HEK293 (cell line): ENCODE measurements at regions not wholly inside any gene's neighbourhood (a gene's known extent, or its start where the extent isn't known, plus 50 kb on each side); places are given as distances from the start of the nearest gene placed in this dataset.

Experiments used
- CTCF ChIA-PET: fragments of 350-600 bp; formaldehyde crosslinking; extraction: SDS; loops from one replicate; lab custom pipeline; 2021; ENCODE audit warnings: antibody characterized with exemption; lab: Yijun Ruan, JAX
- POLR2A ChIA-PET: fragments of 300-600 bp; formaldehyde crosslinking; extraction: SDS; loops from one replicate; lab custom pipeline; 2020; ENCODE audit warnings: antibody characterized with exemption, inconsistent platforms; lab: Yijun Ruan, JAX
- H3K27ac ChIP-seq: fragments of 200-500 bp; sonication (Bioruptor generic); 2 replicates; pipeline ENCODE4 v1.5.1; 2014; ENCODE audit warnings: low read depth, low read length, control low read depth, inconsistent platforms; ENCODE audit errors: extremely low read depth
- H3K36me3 ChIP-seq, 2 experiments: fragments of 200-500 bp in 1 of 2; sonication (Bioruptor generic) in 1 of 2; 1 replicate in 1 of 2; 2 replicates in 1 of 2; pipeline ENCODE4 v1.5.1; 2014 to 2017; ENCODE audit warnings: inconsistent platforms in 2 of 2, low read length in 2 of 2; ENCODE audit not compliant: control insufficient read depth in 2 of 2, insufficient read depth in 1 of 2
- H3K4me1 ChIP-seq: fragments of 200-500 bp; sonication (Bioruptor generic); 2 replicates; pipeline ENCODE4 v1.5.1; 2014; ENCODE audit warnings: mild to moderate bottlenecking, low read length, inconsistent platforms; ENCODE audit not compliant: control insufficient read depth, insufficient read depth
- H3K4me3 ChIP-seq: 2 replicates; pipeline ENCODE4 v1.5.1; 2011; ENCODE audit warnings: low read depth, mild to moderate bottlenecking, control low read depth, low read length, moderate library complexity
- H3K9me3 ChIP-seq: fragments of 200-500 bp; sonication (Bioruptor generic); 2 replicates; pipeline ENCODE4 v1.5.1; 2014; ENCODE audit warnings: low read depth, low read length, inconsistent platforms; ENCODE audit not compliant: control insufficient read depth, insufficient read depth
- GFI1B ChIP-seq: fragments of 450-650 bp; formaldehyde crosslinking; IDR thresholded peaks from 2 replicates; pipeline ENCODE4 v1.5.1; 2016; ENCODE audit warnings: missing biosample characterization, missing genetic modification characterization
- GLI4 ChIP-seq: fragments of 450-650 bp; formaldehyde crosslinking; IDR thresholded peaks from 2 replicates; pipeline ENCODE4 v1.5.1; 2016; ENCODE audit warnings: missing biosample characterization, missing genetic modification characterization
- PRDM1 ChIP-seq: fragments of 450-650 bp; formaldehyde crosslinking; IDR thresholded peaks from 2 replicates; pipeline ENCODE4; 2016; ENCODE audit warnings: missing biosample characterization, missing genetic modification characterization
- PRDM2 ChIP-seq: fragments of 450-650 bp; formaldehyde crosslinking; IDR thresholded peaks from 2 replicates; pipeline ENCODE4 v1.5.1; 2016; ENCODE audit warnings: missing biosample characterization, missing genetic modification characterization, borderline replicate concordance
- TRIM28 ChIP-seq: IDR thresholded peaks from 2 replicates; pipeline ENCODE4 v1.6.1; 2011; ENCODE audit warnings: low read length, control low read depth, borderline replicate concordance
- ZFP37 ChIP-seq: fragments of 450-650 bp; formaldehyde crosslinking; IDR thresholded peaks from 2 replicates; pipeline ENCODE4 v1.5.1; 2016; ENCODE audit warnings: missing biosample characterization, missing genetic modification characterization
- ZFP69B ChIP-seq: fragments of 450-650 bp; formaldehyde crosslinking; IDR thresholded peaks from 2 replicates; pipeline ENCODE4 v1.5.1; 2016; ENCODE audit warnings: missing biosample characterization, missing genetic modification characterization
- ZNF121 ChIP-seq: fragments of 450-650 bp; formaldehyde crosslinking; IDR thresholded peaks from 2 replicates; pipeline ENCODE4 v1.5.1; 2016; ENCODE audit warnings: missing biosample characterization, missing genetic modification characterization
- ZNF133 ChIP-seq: fragments of 450-650 bp; formaldehyde crosslinking; IDR thresholded peaks from 2 replicates; pipeline ENCODE4 v1.5.1; 2016; ENCODE audit warnings: missing biosample characterization, missing genetic modification characterization
- ZNF157 ChIP-seq: fragments of 450-650 bp; formaldehyde crosslinking; IDR thresholded peaks from 2 replicates; pipeline ENCODE4 v1.5.1; 2016; ENCODE audit warnings: missing biosample characterization, missing genetic modification characterization
- ZNF202 ChIP-seq: fragments of 450-650 bp; formaldehyde crosslinking; IDR thresholded peaks from 2 replicates; pipeline ENCODE4 v1.5.1; 2016; ENCODE audit warnings: missing biosample characterization, missing genetic modification characterization, borderline replicate concordance
- ZNF248 ChIP-seq: fragments of 450-650 bp; formaldehyde crosslinking; IDR thresholded peaks from 2 replicates; pipeline ENCODE4 v1.5.1; 2017; ENCODE audit warnings: missing biosample characterization, missing genetic modification characterization
- ZNF280C ChIP-seq: fragments of 450-650 bp; formaldehyde crosslinking; IDR thresholded peaks from 2 replicates; pipeline ENCODE4 v1.5.1; 2016; ENCODE audit warnings: missing biosample characterization, missing genetic modification characterization
- ZNF366 ChIP-seq: fragments of 450-650 bp; formaldehyde crosslinking; conservative IDR thresholded peaks from 2 replicates; pipeline ENCODE4 v1.5.1; 2016; ENCODE audit warnings: missing biosample characterization, missing genetic modification characterization
- ZNF473 ChIP-seq: fragments of 450-650 bp; formaldehyde crosslinking; IDR thresholded peaks from 2 replicates; pipeline ENCODE4 v1.5.1; 2017; ENCODE audit warnings: missing biosample characterization, missing genetic modification characterization
- ZNF555 ChIP-seq: fragments of 450-650 bp; formaldehyde crosslinking; conservative IDR thresholded peaks from 2 replicates; pipeline ENCODE4 v1.5.1; 2017; ENCODE audit warnings: missing biosample characterization, mild to moderate bottlenecking, missing genetic modification characterization, inconsistent platforms
- ZNF571 ChIP-seq: fragments of 450-650 bp; formaldehyde crosslinking; IDR thresholded peaks from 2 replicates; pipeline ENCODE4 v1.5.0; 2017; ENCODE audit warnings: missing biosample characterization, missing genetic modification characterization
- ZNF654 ChIP-seq: fragments of 450-650 bp; formaldehyde crosslinking; IDR thresholded peaks from 2 replicates; pipeline ENCODE4 v1.5.1; 2016; ENCODE audit warnings: low read depth, missing biosample characterization, missing genetic modification characterization
- ZNF837 ChIP-seq: fragments of 450-650 bp; formaldehyde crosslinking; IDR thresholded peaks from 2 replicates; pipeline ENCODE4 v1.5.1; 2016; ENCODE audit warnings: missing biosample characterization, missing genetic modification characterization
- TF ChIP-seq, protein P1 (sequence below): fragments of 450-650 bp; formaldehyde crosslinking; IDR thresholded peaks from 2 replicates; pipeline ENCODE4 v1.5.1; 2016; ENCODE audit warnings: missing biosample characterization, missing genetic modification characterization
- TF ChIP-seq, protein P2 (sequence below): fragments of 450-650 bp; formaldehyde crosslinking; IDR thresholded peaks from 2 replicates; pipeline ENCODE4 v1.5.1; 2016; ENCODE audit warnings: missing biosample characterization, missing genetic modification characterization
- TF ChIP-seq, protein P3 (sequence below): fragments of 450-650 bp; formaldehyde crosslinking; IDR thresholded peaks from 2 replicates; pipeline ENCODE4 v1.5.1; 2016; ENCODE audit warnings: missing biosample characterization, missing genetic modification characterization

DNA sequence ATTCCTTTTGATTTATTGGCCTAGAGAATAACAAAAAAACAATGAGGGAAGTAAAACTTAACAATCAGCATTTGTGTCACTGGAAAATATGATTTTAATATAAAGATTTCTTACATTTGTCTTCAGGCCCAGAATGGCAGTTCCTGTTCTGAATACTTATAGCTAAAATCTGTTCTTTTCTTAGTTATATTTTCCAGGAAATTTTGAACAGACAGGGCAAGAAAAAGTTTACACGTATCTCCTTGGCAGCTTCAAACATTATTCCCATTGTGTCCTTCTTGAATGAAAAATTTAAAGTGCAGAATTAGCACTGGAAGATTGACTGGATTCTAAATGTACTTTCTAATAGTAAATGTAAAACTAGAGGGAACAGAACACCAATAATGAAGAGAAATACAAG lies 1454.0 kb upstream of the PIK3C3 start (continued):
- no peak for TF ChIP-seq PRDM2 (tag by site-specific recombination)
- TF ChIP-seq, all 188 proteins: peak for 0

DNA sequence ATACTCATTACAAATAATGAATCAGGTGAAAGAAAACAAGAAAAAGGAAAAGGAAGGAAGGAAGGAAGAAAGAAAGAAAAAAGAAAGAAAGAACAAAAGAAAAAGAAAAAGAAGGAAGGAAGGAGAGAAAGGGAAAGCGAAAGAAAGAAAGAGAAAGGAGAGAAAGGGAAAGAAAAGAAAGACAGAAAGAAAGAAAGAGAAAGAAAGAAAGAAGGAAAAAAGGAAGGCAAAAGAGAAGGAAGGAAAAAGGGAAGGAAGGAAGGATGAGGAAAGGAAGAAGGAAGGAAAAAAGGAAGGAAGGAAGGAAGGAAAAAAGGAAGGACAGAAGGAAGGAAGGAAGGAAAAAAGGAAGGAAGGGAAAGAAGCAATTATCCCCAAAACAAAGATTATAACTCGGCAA lies 1460.4 kb upstream of the PIK3C3 start:
- no peaks in the 10 kb centered on the region for H3K9me3 ChIP-seq
- no peak overlapping the region for H3K4me3 ChIP-seq
- POLR2A ChIA-PET, result no interaction called here
- TF ChIP-seq PRDM1, result peak; percentile 96
- TF ChIP-seq GLI4 (tag by site-specific recombination), result no peak
- TF ChIP-seq ZNF366 (tag by site-specific recombination), result peak; percentile 78
- TF ChIP-seq, all 188 proteins: peak for 2
- Histone ChIP-seq H3K27ac (no peak overlapping the region), H3K4me1 (no peaks in the 10 kb centered on the region), H3K36me3 (no peaks in the 10 kb centered on the region)
- CTCF ChIA-PET, result no interaction called here

- no peaks in the 10 kb centered on the region for H3K36me3 ChIP-seq
- no peaks in the 10 kb centered on the region for H3K9me3 ChIP-seq
- POLR2A ChIA-PET, result no interaction called here
- no peaks in the 10 kb centered on the region for H3K4me1 ChIP-seq
- no peak overlapping the region for H3K4me3 ChIP-seq
- no peak overlapping the region for H3K27ac ChIP-seq
- CTCF ChIA-PET, result no interaction called here
- TF ChIP-seq ZFP37 (tag by site-specific recombination), result no peak
- TF ChIP-seq ZNF280C (tag by site-specific recombination), result no peak
- no peak for TF ChIP-seq ZNF157 (tag by site-specific recombination)
- no peak for TF ChIP-seq TRIM28
- no peak for TF ChIP-seq ZNF248 (tag by site-specific recombination)
- TF ChIP-seq ZNF654, result no peak
- TF ChIP-seq, protein P1, sequence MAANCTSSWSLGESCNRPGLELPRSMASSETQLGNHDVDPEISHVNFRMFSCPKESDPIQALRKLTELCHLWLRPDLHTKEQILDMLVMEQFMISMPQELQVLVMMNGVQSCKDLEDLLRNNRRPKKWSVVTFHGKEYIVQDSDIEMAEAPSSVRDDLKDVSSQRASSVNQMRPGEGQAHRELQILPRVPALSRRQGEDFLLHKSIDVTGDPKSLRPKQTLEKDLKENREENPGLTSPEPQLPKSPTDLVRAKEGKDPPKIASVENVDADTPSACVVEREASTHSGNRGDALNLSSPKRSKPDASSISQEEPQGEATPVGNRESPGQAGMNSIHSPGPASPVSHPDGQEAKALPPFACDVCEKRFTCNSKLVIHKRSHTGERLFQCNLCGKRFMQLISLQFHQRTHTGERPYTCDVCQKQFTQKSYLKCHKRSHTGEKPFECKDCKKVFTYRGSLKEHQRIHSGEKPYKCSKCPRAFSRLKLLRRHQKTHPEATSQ (tag by site-specific recombination), result no peak
- no peak for TF ChIP-seq ZNF571 (tag by site-specific recombination)
- no peak for TF ChIP-seq ZNF837 (tag by site-specific recombination)
- TF ChIP-seq, protein P2, sequence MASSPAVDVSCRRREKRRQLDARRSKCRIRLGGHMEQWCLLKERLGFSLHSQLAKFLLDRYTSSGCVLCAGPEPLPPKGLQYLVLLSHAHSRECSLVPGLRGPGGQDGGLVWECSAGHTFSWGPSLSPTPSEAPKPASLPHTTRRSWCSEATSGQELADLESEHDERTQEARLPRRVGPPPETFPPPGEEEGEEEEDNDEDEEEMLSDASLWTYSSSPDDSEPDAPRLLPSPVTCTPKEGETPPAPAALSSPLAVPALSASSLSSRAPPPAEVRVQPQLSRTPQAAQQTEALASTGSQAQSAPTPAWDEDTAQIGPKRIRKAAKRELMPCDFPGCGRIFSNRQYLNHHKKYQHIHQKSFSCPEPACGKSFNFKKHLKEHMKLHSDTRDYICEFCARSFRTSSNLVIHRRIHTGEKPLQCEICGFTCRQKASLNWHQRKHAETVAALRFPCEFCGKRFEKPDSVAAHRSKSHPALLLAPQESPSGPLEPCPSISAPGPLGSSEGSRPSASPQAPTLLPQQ, result no peak
- TF ChIP-seq ZNF473, result no peak
- TF ChIP-seq ZNF555 (tag by site-specific recombination), result no peak
- TF ChIP-seq, protein P3, sequence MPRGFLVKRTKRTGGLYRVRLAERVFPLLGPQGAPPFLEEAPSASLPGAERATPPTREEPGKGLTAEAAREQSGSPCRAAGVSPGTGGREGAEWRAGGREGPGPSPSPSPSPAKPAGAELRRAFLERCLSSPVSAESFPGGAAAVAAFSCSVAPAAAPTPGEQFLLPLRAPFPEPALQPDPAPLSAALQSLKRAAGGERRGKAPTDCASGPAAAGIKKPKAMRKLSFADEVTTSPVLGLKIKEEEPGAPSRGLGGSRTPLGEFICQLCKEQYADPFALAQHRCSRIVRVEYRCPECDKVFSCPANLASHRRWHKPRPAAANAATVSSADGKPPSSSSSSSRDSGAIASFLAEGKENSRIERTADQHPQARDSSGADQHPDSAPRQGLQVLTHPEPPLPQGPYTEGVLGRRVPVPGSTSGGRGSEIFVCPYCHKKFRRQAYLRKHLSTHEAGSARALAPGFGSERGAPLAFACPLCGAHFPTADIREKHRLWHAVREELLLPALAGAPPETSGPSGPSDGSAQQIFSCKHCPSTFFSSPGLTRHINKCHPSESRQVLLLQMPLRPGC, result no peak
- no peak for TF ChIP-seq ZFP69B (tag by site-specific recombination)
- TF ChIP-seq ZNF133 (tag by site-specific recombination), result no peak
- no peak for TF ChIP-seq ZNF121 (tag by site-specific recombination)
- TF ChIP-seq GFI1B (tag by site-specific recombination), result no peak
- TF ChIP-seq ZNF202, result no peak
Measured at GRCh38 chr18:40493316-40493715, 1461.7 kb upstream of the PIK3C3 start.
